Keratinocyte (primary cell): ENCODE measurements at regions not wholly inside any gene's neighbourhood (a gene's known extent, or its start where the extent isn't known, plus 50 kb on each side); places are given as distances from the start of the nearest gene placed in this dataset.

Source experiments
- DNase-seq: peaks from one replicate; pipeline ENCODE4 v3.0.0-alpha.2; 2011; ENCODE audit warnings: low read depth, missing footprints, low spot score
- FAIRE-seq: peaks from 2 replicates; lab custom pipeline; 2011; peaks lifted over from hg19 to GRCh38; lab: Jason Lieb, UNC
- H2AFZ ChIP-seq: 2 replicates; pipeline ENCODE4 v1.6.0; 2012; ENCODE audit warnings: low read length, control low read depth, inconsistent platforms; ENCODE audit not compliant: control insufficient read depth
- H3K27ac ChIP-seq: 2 replicates; pipeline ENCODE4 v1.5.1; 2011; ENCODE audit warnings: low read length; ENCODE audit not compliant: control insufficient read depth, insufficient read depth
- H3K27me3 ChIP-seq: 3 replicates; pipeline ENCODE4 v1.6.0; 2011; ENCODE audit warnings: low read length; ENCODE audit not compliant: control insufficient read depth, insufficient read depth; ENCODE audit errors: extremely low read depth
- H3K36me3 ChIP-seq, 2 experiments: 2 replicates in 1 of 2; 3 replicates in 1 of 2; pipeline ENCODE4 v1.5.1; 2011; ENCODE audit warnings: low read length in 2 of 2, mild to moderate bottlenecking in 1 of 2; ENCODE audit not compliant: control insufficient read depth in 2 of 2, insufficient read depth in 2 of 2; ENCODE audit errors: extremely low read depth in 1 of 2
- H3K4me1 ChIP-seq: 3 replicates; pipeline ENCODE4 v1.5.1; 2011; ENCODE audit warnings: low read length; ENCODE audit not compliant: control insufficient read depth, insufficient read depth; ENCODE audit errors: extremely low read depth
- H3K4me2 ChIP-seq: 3 replicates; pipeline ENCODE4 v1.6.0; 2011; ENCODE audit warnings: low read depth, low read length; ENCODE audit not compliant: control insufficient read depth, insufficient read depth; ENCODE audit errors: extremely low read depth
- H3K4me3 ChIP-seq, 3 experiments: fragments of 200-600 bp in 1 of 3; sonication (generic) in 1 of 3; 2 replicates in 2 of 3; 3 replicates in 1 of 3; pipeline ENCODE4 v1.5.1; 2011 to 2016; ENCODE audit warnings: low read length in 3 of 3, mild to moderate bottlenecking in 3 of 3, control low read depth in 2 of 3, inconsistent platforms in 1 of 3, low read depth in 1 of 3, mixed read lengths in 1 of 3, mixed run types in 1 of 3, moderate library complexity in 1 of 3; ENCODE audit not compliant: control insufficient read depth in 2 of 3, insufficient read depth in 2 of 3; ENCODE audit errors: extremely low read depth in 1 of 3
- H3K79me2 ChIP-seq: 2 replicates; pipeline ENCODE4 v1.6.0; 2012; ENCODE audit warnings: low read length; ENCODE audit not compliant: control insufficient read depth, insufficient read depth
- H3K9ac ChIP-seq: 3 replicates; pipeline ENCODE4 v1.6.0; 2011; ENCODE audit warnings: low read length; ENCODE audit not compliant: control insufficient read depth, insufficient read depth; ENCODE audit errors: extremely low read depth
- H3K9me1 ChIP-seq: 3 replicates; pipeline ENCODE4 v1.6.0; 2011; ENCODE audit warnings: low read length; ENCODE audit not compliant: control insufficient read depth, insufficient read depth; ENCODE audit errors: extremely low read depth
- H3K9me3 ChIP-seq: 2 replicates; pipeline ENCODE4 v1.5.1; 2012; ENCODE audit warnings: low read depth, low read length; ENCODE audit not compliant: control insufficient read depth
- H4K20me1 ChIP-seq: 3 replicates; pipeline ENCODE4 v1.6.0; 2011; ENCODE audit warnings: low read length; ENCODE audit not compliant: control insufficient read depth, insufficient read depth; ENCODE audit errors: extremely low read depth
- CTCF ChIP-seq, 3 experiments: IDR thresholded peaks in 1 of 3; conservative IDR thresholded peaks in 1 of 3; optimal IDR thresholded peaks in 1 of 3; 2 replicates in 2 of 3; 3 replicates in 1 of 3; pipeline versions ENCODE3 to v1.5.1; 2011; ENCODE audit warnings: low read length in 3 of 3, mild to moderate bottlenecking in 3 of 3, moderate library complexity in 2 of 3, control low read depth in 1 of 3, inconsistent platforms in 1 of 3; ENCODE audit not compliant: insufficient read depth in 2 of 3; ENCODE audit errors: extremely low read depth in 1 of 3
- EZH2 ChIP-seq: IDR thresholded peaks from one replicate; pipeline ENCODE4 v1.6.1; 2012; ENCODE audit warnings: inconsistent platforms, mild to moderate bottlenecking, low read length, moderate library complexity
- dilution Hi-C: fragments of 300-500 bp; cut with MboI; formaldehyde crosslinking; loops from one replicate; pipeline ENCODE4 v1.7.0; 2020; ENCODE audit warnings: low sequenced_read_pairs; ENCODE audit not compliant: extremely low pct_ligation_motif_present

GRCh38 chr6:139846538-139847456 is 472.3 kb upstream of the CITED2 start:
- DNase-seq = no peak
- no peak overlapping the region for H3K4me3 ChIP-seq
- H3K36me3 ChIP-seq = no peaks in the 10 kb centered on the region
- dilution Hi-C loops = no loop called here
- no peaks in the 10 kb centered on the region for H4K20me1 ChIP-seq
- peak overlapping the region; percentile 39 for H2AFZ ChIP-seq
- no peaks in the 10 kb centered on the region for H3K79me2 ChIP-seq
- no peak for TF ChIP-seq EZH2
- no peak for TF ChIP-seq CTCF (optimal IDR thresholded peaks at IDR 0.05 in 1 of 3, IDR thresholded peaks at IDR 0.05 in 1 of 3, conservative IDR thresholded peaks at IDR 0.05 in 1 of 3; ENCODE audit: extremely low read depth in 1 of 3, insufficient read depth in 2 of 3, low read length in 3 of 3)
- FAIRE-seq = no peak
- H3K27ac ChIP-seq = no peak overlapping the region
- no peaks in the 10 kb centered on the region for H3K9me1 ChIP-seq
- no peaks in the 10 kb centered on the region for H3K4me1 ChIP-seq
- H3K9ac ChIP-seq = no peak overlapping the region
- no peak overlapping the region for H3K4me2 ChIP-seq
- no peaks in the 10 kb centered on the region for H3K27me3 ChIP-seq
- no peaks in the 10 kb centered on the region for H3K9me3 ChIP-seq

GRCh38 chr6:139844907-139845306 is 470.5 kb upstream of the CITED2 start:
- DNase-seq = no peak
- Histone ChIP-seq H3K4me2 (no peak overlapping the region), H3K27ac (no peak overlapping the region), H3K36me3 (no peaks in the 10 kb centered on the region), H3K27me3 (no peaks in the 10 kb centered on the region), H3K9me3 (no peaks in the 10 kb centered on the region), H3K9me1 (no peaks in the 10 kb centered on the region), H3K79me2 (no peaks in the 10 kb centered on the region), H3K9ac (no peak overlapping the region), H3K4me3 (no peak overlapping the region), H2AFZ (no peak overlapping the region), H3K4me1 (no peaks in the 10 kb centered on the region), H4K20me1 (no peaks in the 10 kb centered on the region)
- dilution Hi-C loops = no loop called here
- FAIRE-seq = no peak
- TF ChIP-seq CTCF (optimal IDR thresholded peaks at IDR 0.05 in 1 of 3, IDR thresholded peaks at IDR 0.05 in 1 of 3, conservative IDR thresholded peaks at IDR 0.05 in 1 of 3; ENCODE audit: extremely low read depth in 1 of 3, insufficient read depth in 2 of 3, low read length in 3 of 3) = no peak
- TF ChIP-seq EZH2 = no peak
